ENCODE measurements at regions not wholly inside any gene's neighbourhood (a gene's known extent, or its start where the extent isn't known, plus 50 kb on each side); places are given as distances from the start of the nearest gene placed in this dataset.

- H3K4me1 ChIP-seq (ENCODE audit: insufficient read depth, poor library complexity, severe bottlenecking): no peaks in the 10 kb centered on the region
- H3K9me3 ChIP-seq (ENCODE audit: severe bottlenecking): no peaks in the 10 kb centered on the region
- no peak overlapping the region for H3K4me3 ChIP-seq (ENCODE audit: severe bottlenecking)
- no peak overlapping the region for H3K27ac ChIP-seq (ENCODE audit: poor library complexity, severe bottlenecking)
- ATAC-seq (ENCODE audit: low read depth): peak; percentile 61; the same call in 2 of the 3 replicates
- TF ChIP-seq, protein P1, sequence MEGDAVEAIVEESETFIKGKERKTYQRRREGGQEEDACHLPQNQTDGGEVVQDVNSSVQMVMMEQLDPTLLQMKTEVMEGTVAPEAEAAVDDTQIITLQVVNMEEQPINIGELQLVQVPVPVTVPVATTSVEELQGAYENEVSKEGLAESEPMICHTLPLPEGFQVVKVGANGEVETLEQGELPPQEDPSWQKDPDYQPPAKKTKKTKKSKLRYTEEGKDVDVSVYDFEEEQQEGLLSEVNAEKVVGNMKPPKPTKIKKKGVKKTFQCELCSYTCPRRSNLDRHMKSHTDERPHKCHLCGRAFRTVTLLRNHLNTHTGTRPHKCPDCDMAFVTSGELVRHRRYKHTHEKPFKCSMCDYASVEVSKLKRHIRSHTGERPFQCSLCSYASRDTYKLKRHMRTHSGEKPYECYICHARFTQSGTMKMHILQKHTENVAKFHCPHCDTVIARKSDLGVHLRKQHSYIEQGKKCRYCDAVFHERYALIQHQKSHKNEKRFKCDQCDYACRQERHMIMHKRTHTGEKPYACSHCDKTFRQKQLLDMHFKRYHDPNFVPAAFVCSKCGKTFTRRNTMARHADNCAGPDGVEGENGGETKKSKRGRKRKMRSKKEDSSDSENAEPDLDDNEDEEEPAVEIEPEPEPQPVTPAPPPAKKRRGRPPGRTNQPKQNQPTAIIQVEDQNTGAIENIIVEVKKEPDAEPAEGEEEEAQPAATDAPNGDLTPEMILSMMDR (IDR thresholded peaks at IDR 0.05; ENCODE audit: poor library complexity, severe bottlenecking): peak; percentile 48
- no peak for DNase-seq (ENCODE audit: low spot score)
- H3K27me3 ChIP-seq (ENCODE audit: insufficient read depth, poor library complexity, severe bottlenecking): no peaks in the 10 kb centered on the region
- no peaks in the 10 kb centered on the region for H3K36me3 ChIP-seq (ENCODE audit: low read depth)
These were observed 59.7 kb upstream of the SAMD3 start for GRCh38 chr6:130282234-130282995.

DNA sequence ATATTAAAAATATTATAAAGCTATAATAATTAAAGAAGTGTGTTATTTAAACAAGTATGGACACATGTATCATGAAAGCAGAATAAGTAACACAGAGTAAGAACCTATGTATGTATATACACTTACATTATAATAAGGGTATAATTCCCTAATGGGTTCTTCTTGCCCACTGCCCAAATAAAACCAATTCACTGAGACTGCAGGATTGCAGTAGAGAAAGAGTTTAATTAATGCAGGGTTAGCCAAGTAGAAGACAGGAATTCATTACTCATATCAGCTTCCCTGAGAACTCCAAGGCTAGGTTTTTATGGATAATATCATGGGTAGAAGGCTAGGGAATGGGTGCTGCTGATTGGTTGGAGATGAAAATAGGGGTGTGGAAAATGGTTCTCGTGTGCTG is 53.8 kb upstream of the SAMD3 start:
- TF ChIP-seq, protein P1 (IDR thresholded peaks at IDR 0.05; ENCODE audit: poor library complexity, severe bottlenecking): no peak
- no peak overlapping the region for H3K4me3 ChIP-seq (ENCODE audit: severe bottlenecking)
- H3K9me3 ChIP-seq (ENCODE audit: severe bottlenecking): peaks cover 4% of the 10 kb centered on the region
- ATAC-seq (ENCODE audit: low read depth): no peak
- no peak for DNase-seq (ENCODE audit: low spot score)
- no peaks in the 10 kb centered on the region for H3K4me1 ChIP-seq (ENCODE audit: insufficient read depth, poor library complexity, severe bottlenecking)
- no peaks in the 10 kb centered on the region for H3K36me3 ChIP-seq (ENCODE audit: low read depth)
- no peaks in the 10 kb centered on the region for H3K27me3 ChIP-seq (ENCODE audit: insufficient read depth, poor library complexity, severe bottlenecking)
- H3K27ac ChIP-seq (ENCODE audit: poor library complexity, severe bottlenecking): no peak overlapping the region

GRCh38 chr6:130274007-130274406 is 51.3 kb upstream of the SAMD3 start:
- TF ChIP-seq, protein P1 (IDR thresholded peaks at IDR 0.05; ENCODE audit: poor library complexity, severe bottlenecking): no peak
- Histone ChIP-seq H3K27ac (ENCODE audit: poor library complexity, severe bottlenecking) (no peak overlapping the region), H3K4me3 (ENCODE audit: severe bottlenecking) (no peak overlapping the region), H3K9me3 (ENCODE audit: severe bottlenecking) (peaks cover 4% of the 10 kb centered on the region), H3K36me3 (ENCODE audit: low read depth) (no peaks in the 10 kb centered on the region), H3K27me3 (ENCODE audit: insufficient read depth, poor library complexity, severe bottlenecking) (no peaks in the 10 kb centered on the region), H3K4me1 (ENCODE audit: insufficient read depth, poor library complexity, severe bottlenecking) (no peaks in the 10 kb centered on the region)
- DNase-seq (ENCODE audit: low spot score) (no peak), ATAC-seq (ENCODE audit: low read depth) (no peak)

All from RWPE2 (cell line).